ENCODE measurements at regions not wholly inside any gene's neighbourhood (a gene's known extent, or its start where the extent isn't known, plus 50 kb on each side); places are given as distances from the start of the nearest gene placed in this dataset.

- Mint-ChIP-seq H3K27ac (no peak overlapping the region), H3K36me3 (no peaks in the 10 kb centered on the region), H3K27me3 (peaks cover 0 to 1% of the 10 kb centered on the region in 2 donors), H3K4me3 (no peak overlapping the region), H3K4me1 (no peaks in the 10 kb centered on the region), H3K9me3 (peaks cover 0 to 5% (median 0%) of the 10 kb centered on the region in 8 donors)
- no peaks in the 10 kb centered on the region for H3K9me3 ChIP-seq (ENCODE audit: control insufficient read depth in 1 of 2, low read length in 2 of 2)
- H3K4me1 ChIP-seq (ENCODE audit: insufficient read depth, low read length) = no peaks in the 10 kb centered on the region
- CTCF ChIA-PET (ENCODE audit: partially characterized antibody) = no interaction called here
- H3K27me3 ChIP-seq (ENCODE audit: insufficient read depth, low read length) = no peaks in the 10 kb centered on the region
- no peak overlapping the region for H3K27ac ChIP-seq (ENCODE audit: low read depth, low read length)
- DNase-seq = no peak
- intact Hi-C loops (cut with micrococcal nuclease) = no loop called here
- POLR2A ChIA-PET (ENCODE audit: partially characterized antibody) = no interaction called here
- H3K4me3 ChIP-seq (ENCODE audit: low read length in 2 of 2) = no peak overlapping the region
- no peaks in the 10 kb centered on the region for H3K36me3 ChIP-seq (ENCODE audit: insufficient read depth, low read length)
These were observed 638.4 kb downstream of the MAFB start for GRCh38 chr20:40050596-40050995.

DNA sequence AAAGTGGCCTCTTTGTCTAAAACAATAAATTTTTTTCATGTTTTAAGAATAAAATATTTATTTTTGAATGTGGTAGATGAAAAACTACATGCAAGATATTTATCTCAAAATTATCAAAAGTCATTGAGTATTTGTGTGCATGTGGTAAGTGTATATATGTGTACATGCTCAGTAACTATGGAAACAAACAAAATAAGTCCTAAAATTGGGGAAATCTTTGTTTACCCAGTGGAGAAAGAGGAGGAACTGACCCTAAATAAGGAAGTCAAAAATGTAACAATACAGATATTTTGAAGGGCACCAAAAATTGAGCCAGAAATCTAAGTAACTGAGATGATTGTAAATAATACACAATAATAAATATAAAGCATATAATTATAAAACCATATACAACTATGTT is 639.2 kb downstream of the MAFB start:
- POLR2A ChIA-PET (ENCODE audit: partially characterized antibody) = no interaction called here
- Histone ChIP-seq H3K9me3 (ENCODE audit: control insufficient read depth in 1 of 2, low read length in 2 of 2) (no peaks in the 10 kb centered on the region), H3K4me1 (ENCODE audit: insufficient read depth, low read length) (no peaks in the 10 kb centered on the region), H3K27ac (ENCODE audit: low read depth, low read length) (no peak overlapping the region), H3K27me3 (ENCODE audit: insufficient read depth, low read length) (no peaks in the 10 kb centered on the region), H3K4me3 (ENCODE audit: low read length in 2 of 2) (no peak overlapping the region), H3K36me3 (ENCODE audit: insufficient read depth, low read length) (no peaks in the 10 kb centered on the region)
- H3K9me3 Mint-ChIP-seq = peaks cover 0 to 5% (median 0%) of the 10 kb centered on the region in 8 donors
- H3K36me3 Mint-ChIP-seq = no peaks in the 10 kb centered on the region
- CTCF ChIA-PET (ENCODE audit: partially characterized antibody) = no interaction called here
- no peaks in the 10 kb centered on the region for H3K4me1 Mint-ChIP-seq
- H3K4me3 Mint-ChIP-seq = no peak overlapping the region
- no peak overlapping the region for H3K27ac Mint-ChIP-seq
- DNase-seq = no peak
- intact Hi-C loops (cut with micrococcal nuclease) = loop anchor here (1.0 kb wide), 1 partner anchor 22 kb away; no protein-coding TSS in a partner anchor
- H3K27me3 Mint-ChIP-seq = peaks cover 0 to 1% of the 10 kb centered on the region in 2 donors

DNA sequence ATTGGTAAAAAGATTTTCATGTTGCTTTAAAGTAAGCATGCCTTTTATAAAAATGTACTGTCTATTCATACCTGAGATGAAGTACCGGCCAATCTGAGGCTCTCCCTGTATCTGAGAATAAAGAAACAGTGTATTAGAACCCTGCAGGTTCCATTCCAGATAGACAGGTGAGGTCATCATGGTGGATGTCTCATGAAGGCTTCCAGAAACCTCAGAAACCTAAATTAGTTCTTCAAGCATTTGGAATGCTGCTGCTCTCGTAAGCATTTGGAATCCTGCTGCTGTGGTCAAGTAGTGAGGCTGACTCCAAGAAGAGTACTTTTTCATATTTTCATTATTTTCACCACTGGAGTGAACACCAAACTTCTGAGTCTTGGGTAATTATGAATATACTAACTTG is 642.3 kb downstream of the MAFB start:
- no peak overlapping the region for H3K4me3 ChIP-seq (ENCODE audit: low read length in 2 of 2)
- H3K36me3 ChIP-seq (ENCODE audit: insufficient read depth, low read length) = no peaks in the 10 kb centered on the region
- DNase-seq = no peak
- H3K4me1 Mint-ChIP-seq = no peaks in the 10 kb centered on the region
- H3K4me3 Mint-ChIP-seq = no peak overlapping the region
- H3K27ac Mint-ChIP-seq = no peak overlapping the region
- H3K27ac ChIP-seq (ENCODE audit: low read depth, low read length) = no peak overlapping the region
- POLR2A ChIA-PET (ENCODE audit: partially characterized antibody) = no interaction called here
- H3K9me3 ChIP-seq (ENCODE audit: control insufficient read depth in 1 of 2, low read length in 2 of 2) = no peaks in the 10 kb centered on the region
- H3K4me1 ChIP-seq (ENCODE audit: insufficient read depth, low read length) = no peaks in the 10 kb centered on the region
- no peaks in the 10 kb centered on the region for H3K27me3 Mint-ChIP-seq
- peaks cover 0 to 2% (median 0%) of the 10 kb centered on the region in 8 donors for H3K9me3 Mint-ChIP-seq
- CTCF ChIA-PET (ENCODE audit: partially characterized antibody) = no interaction called here
- intact Hi-C loops (cut with micrococcal nuclease) = no loop called here
- no peaks in the 10 kb centered on the region for H3K36me3 Mint-ChIP-seq
- H3K27me3 ChIP-seq (ENCODE audit: insufficient read depth, low read length) = no peaks in the 10 kb centered on the region

DNA sequence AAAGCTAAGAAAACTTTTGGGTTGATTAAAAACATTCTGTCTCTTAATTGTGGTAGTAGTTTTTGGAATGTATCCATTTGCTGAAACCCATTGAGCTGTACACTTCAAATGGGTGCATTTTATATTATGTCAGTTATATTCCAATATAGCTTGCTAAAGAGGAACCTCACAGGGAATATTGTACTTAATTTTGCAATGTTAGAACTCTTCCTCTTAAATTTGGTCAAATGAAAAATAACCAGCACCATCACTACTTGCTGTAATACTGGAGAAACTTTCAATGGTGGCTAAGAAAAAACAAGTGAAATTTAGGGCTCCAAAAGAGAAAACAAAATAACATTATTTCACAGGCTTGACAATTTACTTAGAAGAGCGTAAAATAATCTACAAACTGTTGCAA is 651.5 kb downstream of the MAFB start:
- CTCF ChIA-PET (ENCODE audit: partially characterized antibody) = no interaction called here
- Histone ChIP-seq H3K4me3 (ENCODE audit: low read length in 2 of 2) (no peak overlapping the region), H3K9me3 (ENCODE audit: control insufficient read depth in 1 of 2, low read length in 2 of 2) (no peaks in the 10 kb centered on the region), H3K4me1 (ENCODE audit: insufficient read depth, low read length) (no peaks in the 10 kb centered on the region), H3K27ac (ENCODE audit: low read depth, low read length) (no peak overlapping the region), H3K27me3 (ENCODE audit: insufficient read depth, low read length) (no peaks in the 10 kb centered on the region), H3K36me3 (ENCODE audit: insufficient read depth, low read length) (no peaks in the 10 kb centered on the region)
- Mint-ChIP-seq H3K27ac (no peak overlapping the region), H3K27me3 (peaks cover 0 to 1% of the 10 kb centered on the region in 2 donors), H3K4me3 (no peak overlapping the region), H3K9me3 (peaks cover 0 to 2% (median 0%) of the 10 kb centered on the region in 8 donors), H3K36me3 (no peaks in the 10 kb centered on the region), H3K4me1 (no peaks in the 10 kb centered on the region)
- POLR2A ChIA-PET (ENCODE audit: partially characterized antibody) = no interaction called here
- intact Hi-C loops (cut with micrococcal nuclease) = no loop called here
- no peak for DNase-seq

GRCh38 chr20:40029589-40029988 is 659.4 kb downstream of the MAFB start:
- no peaks in the 10 kb centered on the region for H3K4me1 ChIP-seq (ENCODE audit: insufficient read depth, low read length)
- Mint-ChIP-seq H3K36me3 (no peaks in the 10 kb centered on the region), H3K27me3 (peaks cover 0 to 2% of the 10 kb centered on the region in 2 donors), H3K4me1 (no peaks in the 10 kb centered on the region), H3K27ac (no peak overlapping the region), H3K9me3 (peaks cover 0 to 9% (median 2%) of the 10 kb centered on the region in 8 donors), H3K4me3 (no peak overlapping the region)
- intact Hi-C loops (cut with micrococcal nuclease) = no loop called here
- H3K27me3 ChIP-seq (ENCODE audit: insufficient read depth, low read length) = no peaks in the 10 kb centered on the region
- no peaks in the 10 kb centered on the region for H3K36me3 ChIP-seq (ENCODE audit: insufficient read depth, low read length)
- H3K27ac ChIP-seq (ENCODE audit: low read depth, low read length) = no peak overlapping the region
- H3K9me3 ChIP-seq (ENCODE audit: control insufficient read depth in 1 of 2, low read length in 2 of 2) = no peaks in the 10 kb centered on the region
- H3K4me3 ChIP-seq (ENCODE audit: low read length in 2 of 2) = no peak overlapping the region
- POLR2A ChIA-PET (ENCODE audit: partially characterized antibody) = no interaction called here
- CTCF ChIA-PET (ENCODE audit: partially characterized antibody) = no interaction called here
- no peak for DNase-seq

DNA sequence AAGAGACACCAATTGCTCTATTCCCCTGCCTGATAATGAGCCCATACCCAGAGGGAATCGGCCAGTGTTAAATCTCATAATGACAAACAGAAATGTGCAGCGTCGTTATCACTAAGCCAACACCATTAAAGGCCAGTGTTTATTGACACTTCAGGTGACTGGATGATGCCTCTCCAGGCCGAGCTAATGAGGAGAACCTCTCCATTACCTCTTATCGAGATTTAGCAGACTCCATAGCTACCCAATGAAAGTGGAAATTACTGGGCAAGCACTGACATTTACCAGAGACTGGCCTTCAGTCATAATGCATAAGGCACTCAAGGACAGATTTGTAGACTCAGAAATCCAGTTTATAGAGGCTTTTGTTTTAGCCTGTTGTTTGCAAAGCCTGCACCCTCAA is 669.5 kb downstream of the MAFB start:
- H3K4me3 Mint-ChIP-seq = no peak overlapping the region
- CTCF ChIA-PET (ENCODE audit: partially characterized antibody) = no interaction called here
- peaks cover 0 to 7% (median 0%) of the 10 kb centered on the region in 8 donors for H3K9me3 Mint-ChIP-seq
- no peak overlapping the region for H3K27ac ChIP-seq (ENCODE audit: low read depth, low read length)
- DNase-seq = no peak
- H3K36me3 Mint-ChIP-seq = no peaks in the 10 kb centered on the region
- no peaks in the 10 kb centered on the region for H3K36me3 ChIP-seq (ENCODE audit: insufficient read depth, low read length)
- H3K4me1 Mint-ChIP-seq = no peaks in the 10 kb centered on the region
- intact Hi-C loops (cut with micrococcal nuclease) = no loop called here
- H3K9me3 ChIP-seq (ENCODE audit: control insufficient read depth in 1 of 2, low read length in 2 of 2) = no peaks in the 10 kb centered on the region
- POLR2A ChIA-PET (ENCODE audit: partially characterized antibody) = no interaction called here
- no peak overlapping the region for H3K27ac Mint-ChIP-seq
- no peaks in the 10 kb centered on the region for H3K27me3 ChIP-seq (ENCODE audit: insufficient read depth, low read length)
- no peak overlapping the region for H3K4me3 ChIP-seq (ENCODE audit: low read length in 2 of 2)
- H3K27me3 Mint-ChIP-seq = no peaks in the 10 kb centered on the region
- no peaks in the 10 kb centered on the region for H3K4me1 ChIP-seq (ENCODE audit: insufficient read depth, low read length)

DNA sequence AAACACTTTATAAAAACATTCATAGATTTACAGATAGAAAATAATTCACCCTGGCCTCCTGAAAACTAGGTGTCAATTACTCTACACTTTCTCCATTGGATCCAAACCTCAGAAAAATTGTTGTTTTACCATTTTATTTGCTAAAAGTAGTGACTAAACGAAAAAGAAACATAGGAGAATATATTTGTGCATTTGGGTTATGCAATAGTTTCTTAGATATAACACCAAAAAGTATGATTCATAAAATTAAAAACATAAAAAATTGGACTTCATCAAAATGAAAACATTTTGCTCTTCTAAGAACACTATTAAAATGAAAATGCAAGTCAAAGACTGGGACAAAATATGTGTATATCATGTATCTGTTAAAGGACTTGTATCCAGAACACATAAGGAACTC is 671.3 kb downstream of the MAFB start:
- Mint-ChIP-seq H3K9me3 (peaks cover 0 to 2% (median 0%) of the 10 kb centered on the region in 8 donors), H3K27ac (no peak overlapping the region)

GRCh38 chr20:40016890-40017289 is 672.1 kb downstream of the MAFB start:
- intact Hi-C loops (cut with micrococcal nuclease) = no loop called here
- Histone ChIP-seq H3K27me3 (ENCODE audit: insufficient read depth, low read length) (no peaks in the 10 kb centered on the region), H3K4me3 (ENCODE audit: low read length in 2 of 2) (no peak overlapping the region), H3K4me1 (ENCODE audit: insufficient read depth, low read length) (no peaks in the 10 kb centered on the region), H3K9me3 (ENCODE audit: control insufficient read depth in 1 of 2, low read length in 2 of 2) (no peaks in the 10 kb centered on the region), H3K27ac (ENCODE audit: low read depth, low read length) (no peak overlapping the region), H3K36me3 (ENCODE audit: insufficient read depth, low read length) (no peaks in the 10 kb centered on the region)
- POLR2A ChIA-PET (ENCODE audit: partially characterized antibody) = no interaction called here
- Mint-ChIP-seq H3K27ac (no peak overlapping the region), H3K27me3 (no peaks in the 10 kb centered on the region), H3K4me3 (no peak overlapping the region), H3K4me1 (no peaks in the 10 kb centered on the region), H3K9me3 (peaks cover 0 to 4% (median 0%) of the 10 kb centered on the region in 8 donors), H3K36me3 (no peaks in the 10 kb centered on the region)
- CTCF ChIA-PET (ENCODE audit: partially characterized antibody) = no interaction called here
- no peak for DNase-seq

More for the DNA sequence above, 671.3 kb downstream of the MAFB start:
- CTCF ChIA-PET (ENCODE audit: partially characterized antibody) = no interaction called here
- no peaks in the 10 kb centered on the region for H3K9me3 ChIP-seq (ENCODE audit: control insufficient read depth in 1 of 2, low read length in 2 of 2)
- POLR2A ChIA-PET (ENCODE audit: partially characterized antibody) = no interaction called here
- intact Hi-C loops (cut with micrococcal nuclease) = no loop called here
- Mint-ChIP-seq H3K4me1 (no peaks in the 10 kb centered on the region), H3K27me3 (no peaks in the 10 kb centered on the region), H3K4me3 (no peak overlapping the region), H3K36me3 (no peaks in the 10 kb centered on the region)
- H3K36me3 ChIP-seq (ENCODE audit: insufficient read depth, low read length) = no peaks in the 10 kb centered on the region
- no peaks in the 10 kb centered on the region for H3K27me3 ChIP-seq (ENCODE audit: insufficient read depth, low read length)
- no peak overlapping the region for H3K4me3 ChIP-seq (ENCODE audit: low read length in 2 of 2)
- no peaks in the 10 kb centered on the region for H3K4me1 ChIP-seq (ENCODE audit: insufficient read depth, low read length)
- no peak overlapping the region for H3K27ac ChIP-seq (ENCODE audit: low read depth, low read length)
- DNase-seq = no peak
